ENCODE measurements at regions not wholly inside any gene's neighbourhood (a gene's known extent, or its start where the extent isn't known, plus 50 kb on each side); places are given as distances from the start of the nearest gene placed in this dataset.

DNA sequence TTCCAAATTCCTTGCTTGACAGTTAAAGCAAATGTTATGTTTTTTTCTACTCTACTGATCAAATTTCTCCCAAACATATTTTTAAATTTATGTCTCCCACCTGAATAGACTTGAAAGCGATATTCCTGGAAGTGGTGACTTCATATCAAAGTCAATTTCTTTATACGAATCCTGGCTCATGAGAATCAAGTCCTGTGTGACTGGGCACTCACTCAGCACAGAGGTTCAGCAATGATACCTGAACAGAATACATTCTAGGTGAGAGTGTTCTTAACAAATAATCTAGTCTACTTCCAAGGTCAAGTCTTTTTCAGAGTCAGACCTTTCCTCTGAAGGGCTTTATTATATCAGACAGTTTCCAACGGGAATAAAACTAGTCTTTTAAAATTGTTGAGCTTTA is 1070.6 kb downstream of the TRHDE start:
- TF ChIP-seq, protein P1, sequence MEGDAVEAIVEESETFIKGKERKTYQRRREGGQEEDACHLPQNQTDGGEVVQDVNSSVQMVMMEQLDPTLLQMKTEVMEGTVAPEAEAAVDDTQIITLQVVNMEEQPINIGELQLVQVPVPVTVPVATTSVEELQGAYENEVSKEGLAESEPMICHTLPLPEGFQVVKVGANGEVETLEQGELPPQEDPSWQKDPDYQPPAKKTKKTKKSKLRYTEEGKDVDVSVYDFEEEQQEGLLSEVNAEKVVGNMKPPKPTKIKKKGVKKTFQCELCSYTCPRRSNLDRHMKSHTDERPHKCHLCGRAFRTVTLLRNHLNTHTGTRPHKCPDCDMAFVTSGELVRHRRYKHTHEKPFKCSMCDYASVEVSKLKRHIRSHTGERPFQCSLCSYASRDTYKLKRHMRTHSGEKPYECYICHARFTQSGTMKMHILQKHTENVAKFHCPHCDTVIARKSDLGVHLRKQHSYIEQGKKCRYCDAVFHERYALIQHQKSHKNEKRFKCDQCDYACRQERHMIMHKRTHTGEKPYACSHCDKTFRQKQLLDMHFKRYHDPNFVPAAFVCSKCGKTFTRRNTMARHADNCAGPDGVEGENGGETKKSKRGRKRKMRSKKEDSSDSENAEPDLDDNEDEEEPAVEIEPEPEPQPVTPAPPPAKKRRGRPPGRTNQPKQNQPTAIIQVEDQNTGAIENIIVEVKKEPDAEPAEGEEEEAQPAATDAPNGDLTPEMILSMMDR (IDR thresholded peaks at IDR 0.05; ENCODE audit: poor library complexity), result no peak
- TF ChIP-seq EZH2 (IDR thresholded peaks at IDR 0.05; ENCODE audit: borderline replicate concordance) (no peak), EZH2phosphoT487 (IDR thresholded peaks at IDR 0.05; ENCODE audit: low read depth, severe bottlenecking, unreplicated experiment) (no peak)

Measured in hepatocyte (in vitro differentiated cells).